HEK293T (cell line): ENCODE measurements at regions not wholly inside any gene's neighbourhood (a gene's known extent, or its start where the extent isn't known, plus 50 kb on each side); places are given as distances from the start of the nearest gene placed in this dataset.

Experiments
- ARNT ChIP-seq: fragments of 450-650 bp; IDR thresholded peaks from 2 replicates; pipeline ENCODE4 v1.6.1; 2017; ENCODE audit warnings: mild to moderate bottlenecking
- BHLHE40 ChIP-seq: fragments of 450-650 bp; IDR thresholded peaks from 2 replicates; pipeline ENCODE4 v1.6.1; 2016; ENCODE audit warnings: mild to moderate bottlenecking, moderate library complexity, borderline replicate concordance
- FOXA1 ChIP-seq: fragments of 450-650 bp; IDR thresholded peaks from 2 replicates; pipeline ENCODE4 v1.6.1; 2016; ENCODE audit warnings: mild to moderate bottlenecking
- FOXK2 ChIP-seq: fragments of 450-650 bp; IDR thresholded peaks from 2 replicates; pipeline ENCODE4 v1.6.1; 2016; ENCODE audit warnings: mild to moderate bottlenecking
- FOXM1 ChIP-seq: fragments of 450-650 bp; IDR thresholded peaks from 2 replicates; pipeline ENCODE4 v1.6.1; 2017; ENCODE audit warnings: mild to moderate bottlenecking, borderline replicate concordance
- SP1 ChIP-seq: fragments of 450-650 bp; IDR thresholded peaks from 2 replicates; pipeline ENCODE4 v1.6.1; 2017
- SUZ12 ChIP-seq: fragments of 450-650 bp; IDR thresholded peaks from 2 replicates; pipeline ENCODE4 v1.6.1; 2016; ENCODE audit warnings: mild to moderate bottlenecking
- ZNF384 ChIP-seq: fragments of 450-650 bp; IDR thresholded peaks from 2 replicates; pipeline ENCODE4 v1.6.1; 2016
- TF ChIP-seq, protein P1 (sequence below): fragments of 450-650 bp; IDR thresholded peaks from 2 replicates; pipeline ENCODE4 v1.6.1; 2016

GRCh38 chr17:70319516-70319915, 150.2 kb downstream of the KCNJ2 start:
- TF ChIP-seq BHLHE40, result no peak
- no peak for TF ChIP-seq FOXK2
- no peak for TF ChIP-seq SP1
- no peak for TF ChIP-seq ARNT
- TF ChIP-seq FOXA1, result no peak
- TF ChIP-seq SUZ12, result no peak
- TF ChIP-seq FOXM1, result no peak
- no peak for TF ChIP-seq ZNF384
- TF ChIP-seq, protein P1, sequence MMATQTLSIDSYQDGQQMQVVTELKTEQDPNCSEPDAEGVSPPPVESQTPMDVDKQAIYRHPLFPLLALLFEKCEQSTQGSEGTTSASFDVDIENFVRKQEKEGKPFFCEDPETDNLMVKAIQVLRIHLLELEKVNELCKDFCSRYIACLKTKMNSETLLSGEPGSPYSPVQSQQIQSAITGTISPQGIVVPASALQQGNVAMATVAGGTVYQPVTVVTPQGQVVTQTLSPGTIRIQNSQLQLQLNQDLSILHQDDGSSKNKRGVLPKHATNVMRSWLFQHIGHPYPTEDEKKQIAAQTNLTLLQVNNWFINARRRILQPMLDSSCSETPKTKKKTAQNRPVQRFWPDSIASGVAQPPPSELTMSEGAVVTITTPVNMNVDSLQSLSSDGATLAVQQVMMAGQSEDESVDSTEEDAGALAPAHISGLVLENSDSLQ, result no peak
